ENCODE measurements at regions not wholly inside any gene's neighbourhood (a gene's known extent, or its start where the extent isn't known, plus 50 kb on each side); places are given as distances from the start of the nearest gene placed in this dataset.

GRCh38 chr5:160479220-160479619 lies 57.6 kb downstream of the PTTG1 start:
- Mint-ChIP-seq H3K9me3 (no peaks in the 10 kb centered on the region), H3K36me3 (ENCODE audit: low read depth) (no peaks in the 10 kb centered on the region), H3K27ac (no peak overlapping the region), H3K4me3 (no peak overlapping the region), H3K4me1 (peaks cover 6% of the 10 kb centered on the region), H3K27me3 (ENCODE audit: insufficient read depth) (no peaks in the 10 kb centered on the region)
- Histone ChIP-seq H3K27ac (ENCODE audit: low read depth, low read length) (no peak overlapping the region), H3K9me3 (ENCODE audit: control insufficient read depth, low read length) (no peaks in the 10 kb centered on the region), H3K27me3 (ENCODE audit: control insufficient read depth, insufficient read depth, low read length, poor library complexity, severe bottlenecking) (no peaks in the 10 kb centered on the region), H3K36me3 (ENCODE audit: control insufficient read depth, insufficient read depth, low read length) (no peaks in the 10 kb centered on the region), H3K4me3 (ENCODE audit: low read length) (no peak overlapping the region), H3K4me1 (ENCODE audit: control insufficient read depth, insufficient read depth, low read length) (no peaks in the 10 kb centered on the region), H3K9ac (ENCODE audit: extremely low read depth, low read length, poor library complexity, severe bottlenecking) (no peak overlapping the region)
- 87 to 92% methylated on average over 2 to 3 of the region's 3 CpGs for WGBS, 2 experiments (ENCODE audit: insufficient coverage in 1 of 2, insufficient read length in 1 of 2)
- DNase-seq, result no peak
- TF ChIP-seq, protein P1, sequence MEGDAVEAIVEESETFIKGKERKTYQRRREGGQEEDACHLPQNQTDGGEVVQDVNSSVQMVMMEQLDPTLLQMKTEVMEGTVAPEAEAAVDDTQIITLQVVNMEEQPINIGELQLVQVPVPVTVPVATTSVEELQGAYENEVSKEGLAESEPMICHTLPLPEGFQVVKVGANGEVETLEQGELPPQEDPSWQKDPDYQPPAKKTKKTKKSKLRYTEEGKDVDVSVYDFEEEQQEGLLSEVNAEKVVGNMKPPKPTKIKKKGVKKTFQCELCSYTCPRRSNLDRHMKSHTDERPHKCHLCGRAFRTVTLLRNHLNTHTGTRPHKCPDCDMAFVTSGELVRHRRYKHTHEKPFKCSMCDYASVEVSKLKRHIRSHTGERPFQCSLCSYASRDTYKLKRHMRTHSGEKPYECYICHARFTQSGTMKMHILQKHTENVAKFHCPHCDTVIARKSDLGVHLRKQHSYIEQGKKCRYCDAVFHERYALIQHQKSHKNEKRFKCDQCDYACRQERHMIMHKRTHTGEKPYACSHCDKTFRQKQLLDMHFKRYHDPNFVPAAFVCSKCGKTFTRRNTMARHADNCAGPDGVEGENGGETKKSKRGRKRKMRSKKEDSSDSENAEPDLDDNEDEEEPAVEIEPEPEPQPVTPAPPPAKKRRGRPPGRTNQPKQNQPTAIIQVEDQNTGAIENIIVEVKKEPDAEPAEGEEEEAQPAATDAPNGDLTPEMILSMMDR (conservative IDR thresholded peaks at IDR 0.05), result no peak

DNA sequence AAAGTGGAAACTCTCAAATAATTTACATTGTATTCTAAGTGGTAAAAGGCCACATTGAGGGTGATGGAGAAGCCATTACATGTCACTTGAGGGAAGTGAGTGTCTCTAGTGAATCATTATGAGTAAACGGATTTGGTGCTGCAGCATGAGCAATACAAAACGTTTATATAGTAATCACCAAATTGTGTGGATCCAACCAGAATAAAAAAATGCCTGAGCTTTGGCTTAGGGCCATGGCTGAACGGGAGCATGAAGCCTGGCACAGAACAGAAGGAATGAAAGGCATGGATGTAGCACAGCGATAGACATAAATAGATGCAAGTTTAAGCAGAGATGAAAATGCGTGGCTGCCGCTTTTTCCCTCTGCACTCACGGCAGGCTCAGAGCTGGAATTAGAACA lies 58.3 kb downstream of the PTTG1 start:
- H3K9ac ChIP-seq (ENCODE audit: extremely low read depth, low read length, poor library complexity, severe bottlenecking), result no peak overlapping the region
- H3K27me3 ChIP-seq (ENCODE audit: control insufficient read depth, insufficient read depth, low read length, poor library complexity, severe bottlenecking), result no peaks in the 10 kb centered on the region
- H3K36me3 Mint-ChIP-seq (ENCODE audit: low read depth), result no peaks in the 10 kb centered on the region
- H3K4me3 ChIP-seq (ENCODE audit: low read length), result no peak overlapping the region
- peaks cover 7% of the 10 kb centered on the region for H3K4me1 Mint-ChIP-seq
- no peak overlapping the region for H3K27ac ChIP-seq (ENCODE audit: low read depth, low read length)
- no peak overlapping the region for H3K4me3 Mint-ChIP-seq
- H3K9me3 ChIP-seq (ENCODE audit: control insufficient read depth, low read length), result no peaks in the 10 kb centered on the region
- 93% methylated on average over 6 to 7 of the region's 7 CpGs for WGBS, 2 experiments (ENCODE audit: insufficient coverage in 1 of 2, insufficient read length in 1 of 2)
- no peaks in the 10 kb centered on the region for H3K27me3 Mint-ChIP-seq (ENCODE audit: insufficient read depth)
- DNase-seq, result no peak
- no peaks in the 10 kb centered on the region for H3K9me3 Mint-ChIP-seq
- no peaks in the 10 kb centered on the region for H3K36me3 ChIP-seq (ENCODE audit: control insufficient read depth, insufficient read depth, low read length)
- H3K27ac Mint-ChIP-seq, result no peak overlapping the region
- TF ChIP-seq, protein P1 (conservative IDR thresholded peaks at IDR 0.05), result no peak
- H3K4me1 ChIP-seq (ENCODE audit: control insufficient read depth, insufficient read depth, low read length), result no peaks in the 10 kb centered on the region

GRCh38 chr5:160480652-160481051 lies 59.0 kb downstream of the PTTG1 start:
- no peak overlapping the region for H3K4me3 Mint-ChIP-seq
- no peak overlapping the region for H3K27ac ChIP-seq (ENCODE audit: low read depth, low read length)
- H3K27ac Mint-ChIP-seq, result no peak overlapping the region
- H3K4me3 ChIP-seq (ENCODE audit: low read length), result no peak overlapping the region
- H3K36me3 ChIP-seq (ENCODE audit: control insufficient read depth, insufficient read depth, low read length), result no peaks in the 10 kb centered on the region
- no peaks in the 10 kb centered on the region for H3K27me3 ChIP-seq (ENCODE audit: control insufficient read depth, insufficient read depth, low read length, poor library complexity, severe bottlenecking)
- no peak for DNase-seq
- no peaks in the 10 kb centered on the region for H3K36me3 Mint-ChIP-seq (ENCODE audit: low read depth)
- WGBS, 2 experiments (ENCODE audit: insufficient coverage in 1 of 2, insufficient read length in 1 of 2), result 97% methylated on average over 1 of the region's 1 CpG; no CpG with 5 or more reads in 1 of the 2 experiments
- H3K4me1 ChIP-seq (ENCODE audit: control insufficient read depth, insufficient read depth, low read length), result peaks cover 2% of the 10 kb centered on the region
- no peaks in the 10 kb centered on the region for H3K9me3 Mint-ChIP-seq
- no peaks in the 10 kb centered on the region for H3K9me3 ChIP-seq (ENCODE audit: control insufficient read depth, low read length)
- TF ChIP-seq, protein P1 (conservative IDR thresholded peaks at IDR 0.05), result no peak
- no peaks in the 10 kb centered on the region for H3K27me3 Mint-ChIP-seq (ENCODE audit: insufficient read depth)
- H3K9ac ChIP-seq (ENCODE audit: extremely low read depth, low read length, poor library complexity, severe bottlenecking), result no peak overlapping the region
- H3K4me1 Mint-ChIP-seq, result peaks cover 14% of the 10 kb centered on the region
